H9 (cell line): ENCODE measurements at regions not wholly inside any gene's neighbourhood (a gene's known extent, or its start where the extent isn't known, plus 50 kb on each side); places are given as distances from the start of the nearest gene placed in this dataset.

Experiments used
- DNase-seq: peaks from one replicate; pipeline ENCODE4 v3.0.0-alpha.2; 2017
- H2AFZ ChIP-seq: one replicate; pipeline ENCODE4 v1.6.1; 2013; ENCODE audit warnings: mild to moderate bottlenecking, low read length, control low read depth, moderate library complexity
- H2AK5ac ChIP-seq: 2 replicates; pipeline ENCODE4 v1.6.1; 2013; ENCODE audit warnings: low read length, control low read depth, mixed read lengths; ENCODE audit not compliant: insufficient read length
- H2BK120ac ChIP-seq: one replicate; pipeline ENCODE4 v1.6.1; 2013; ENCODE audit warnings: low read depth, mild to moderate bottlenecking, low read length, control low read depth, inconsistent platforms; ENCODE audit not compliant: poor library complexity, severe bottlenecking
- H2BK12ac ChIP-seq: 2 replicates; pipeline ENCODE4 v1.6.1; 2013; ENCODE audit warnings: low read length, control low read depth, mixed read lengths, low read depth; ENCODE audit not compliant: insufficient read length
- H2BK15ac ChIP-seq: 2 replicates; pipeline ENCODE4 v1.6.1; 2013; ENCODE audit warnings: low read depth, low read length, control low read depth
- H2BK20ac ChIP-seq: one replicate; pipeline ENCODE4 v1.6.1; 2013; ENCODE audit warnings: low read depth, mild to moderate bottlenecking, low read length, control low read depth, inconsistent platforms; ENCODE audit not compliant: poor library complexity, severe bottlenecking
- H2BK5ac ChIP-seq: 2 replicates; pipeline ENCODE4 v1.6.1; 2013; ENCODE audit warnings: low read length, control low read depth, mixed read lengths; ENCODE audit not compliant: insufficient read length
- H3K14ac ChIP-seq: 2 replicates; pipeline ENCODE4 v1.6.1; 2013; ENCODE audit warnings: low read length, control low read depth; ENCODE audit not compliant: insufficient read depth
- H3K18ac ChIP-seq: 2 replicates; pipeline ENCODE4 v1.6.1; 2013; ENCODE audit warnings: low read depth, mild to moderate bottlenecking, mixed read lengths, low read length, control low read depth; ENCODE audit not compliant: insufficient read length
- H3K23ac ChIP-seq: 2 replicates; pipeline ENCODE4 v1.6.1; 2013; ENCODE audit warnings: low read length, control low read depth, mixed read lengths, low read depth; ENCODE audit not compliant: insufficient read length
- H3K23me2 ChIP-seq: 2 replicates; pipeline ENCODE4 v1.6.1; 2013; ENCODE audit warnings: low read depth, mild to moderate bottlenecking, mixed read lengths, low read length, control low read depth; ENCODE audit not compliant: insufficient read length, poor library complexity, severe bottlenecking
- H3K27ac ChIP-seq: 2 replicates; pipeline ENCODE4 v1.5.1; 2013; ENCODE audit warnings: low read length, control low read depth, mixed read lengths, low read depth; ENCODE audit not compliant: insufficient read length
- H3K27me3 ChIP-seq: 2 replicates; pipeline ENCODE4 v1.6.1; 2013; ENCODE audit warnings: low read length, control low read depth, inconsistent platforms; ENCODE audit not compliant: insufficient read depth
- H3K4ac ChIP-seq: 2 replicates; pipeline ENCODE4 v1.6.1; 2013; ENCODE audit warnings: low read depth, mild to moderate bottlenecking, control low read depth, inconsistent platforms, low read length, moderate library complexity
- H3K4me1 ChIP-seq: 2 replicates; pipeline ENCODE4 v1.6.1; 2013; ENCODE audit warnings: low read length, control low read depth, inconsistent platforms; ENCODE audit not compliant: insufficient read depth
- H3K4me2 ChIP-seq: 2 replicates; pipeline ENCODE4 v1.6.1; 2013; ENCODE audit warnings: low read length, control low read depth, mixed read lengths; ENCODE audit not compliant: insufficient read length, insufficient read depth
- H3K56ac ChIP-seq: 2 replicates; pipeline ENCODE4 v1.6.1; 2013; ENCODE audit warnings: low read depth, mild to moderate bottlenecking, mixed read lengths, low read length, control low read depth; ENCODE audit not compliant: insufficient read length
- H3K79me1 ChIP-seq: 2 replicates; pipeline ENCODE4 v1.6.1; 2013; ENCODE audit warnings: low read depth, mild to moderate bottlenecking, moderate library complexity, low read length, control low read depth, inconsistent platforms; ENCODE audit not compliant: insufficient read depth, poor library complexity, severe bottlenecking
- H3K79me2 ChIP-seq: 2 replicates; pipeline ENCODE4 v1.6.1; 2013; ENCODE audit warnings: low read length, control low read depth, inconsistent platforms; ENCODE audit not compliant: insufficient read depth
- H3K9ac ChIP-seq: 2 replicates; pipeline ENCODE4 v1.6.1; 2013; ENCODE audit warnings: low read length, control low read depth, mixed read lengths; ENCODE audit not compliant: insufficient read length; ENCODE audit errors: extremely low read depth
- H3K9me3 ChIP-seq: one replicate; pipeline ENCODE4 v1.6.1; 2013; ENCODE audit warnings: low read depth, low read length, inconsistent platforms; ENCODE audit not compliant: control insufficient read depth
- H3T11ph ChIP-seq: one replicate; pipeline ENCODE4 v1.6.1; 2013; ENCODE audit warnings: mild to moderate bottlenecking, low read length, control low read depth, inconsistent platforms
- H4K20me1 ChIP-seq: one replicate; pipeline ENCODE4 v1.6.1; 2013; ENCODE audit not compliant: control insufficient read depth, insufficient read length, insufficient read depth
- H4K5ac ChIP-seq: 2 replicates; pipeline ENCODE4 v1.6.1; 2013; ENCODE audit warnings: low read depth, mild to moderate bottlenecking, mixed read lengths, low read length, control low read depth; ENCODE audit not compliant: insufficient read length
- H4K8ac ChIP-seq: replicated peaks from 2 replicates; pipeline ENCODE4 v1.6.1; 2013; ENCODE audit warnings: low read length, control low read depth, mixed read lengths, low read depth; ENCODE audit not compliant: insufficient read length
- H4K91ac ChIP-seq: 2 replicates; pipeline ENCODE4 v1.6.1; 2013; ENCODE audit warnings: low read depth, mild to moderate bottlenecking, moderate library complexity, mixed read lengths, low read length, control low read depth; ENCODE audit not compliant: insufficient read length
- H3K27ac Mint-ChIP-seq, 3 experiments: 2 replicates in 2 of 3; 3 replicates in 1 of 3; pipeline ENCODE4 v1.8.0; 2020 to 2021; ENCODE audit warnings: mixed read lengths in 3 of 3, mild to moderate bottlenecking in 1 of 3, moderate library complexity in 1 of 3
- H3K27me3 Mint-ChIP-seq: 2 replicates; pipeline ENCODE4 v1.8.0; 2021; ENCODE audit warnings: low read depth, mild to moderate bottlenecking, moderate library complexity, mixed read lengths
- H3K36me3 Mint-ChIP-seq, 3 experiments: 2 replicates in 2 of 3; 3 replicates in 1 of 3; pipeline ENCODE4 v1.8.0; 2020 to 2021; ENCODE audit warnings: low read depth in 3 of 3, mixed read lengths in 3 of 3; ENCODE audit not compliant: insufficient read depth in 1 of 3
- H3K4me1 Mint-ChIP-seq, 2 experiments: 2 replicates each; pipeline ENCODE4 v1.8.0; 2020; ENCODE audit warnings: mixed read lengths in 2 of 2
- H3K4me3 Mint-ChIP-seq, 2 experiments: 2 replicates in 1 of 2; 3 replicates in 1 of 2; pipeline ENCODE4 v1.8.0; 2020 to 2021; ENCODE audit warnings: mild to moderate bottlenecking in 2 of 2, mixed read lengths in 2 of 2, moderate library complexity in 1 of 2
- H3K9me3 Mint-ChIP-seq, 2 experiments: 2 replicates in 1 of 2; 3 replicates in 1 of 2; pipeline ENCODE4 v1.8.0; 2020; ENCODE audit warnings: mild to moderate bottlenecking in 2 of 2, mixed read lengths in 2 of 2, moderate library complexity in 1 of 2
- WGBS: extraction: QIAGEN DNeasy Blood & Tissue Kit; methylation state at CpG from one replicate; pipeline ENCODE4 v1.1.7; 2013; ENCODE audit warnings: missing lambda C conversion rate, low lambda C conversion rate, mixed read lengths; ENCODE audit not compliant: insufficient read length; ENCODE audit errors: extremely low coverage; 5-methylcytosine and 5-hydroxymethylcytosine counted together
- TF ChIP-seq, protein P1 (sequence below): fragments of 200-600 bp; sonication (generic); conservative IDR thresholded peaks from 3 replicates; pipeline ENCODE4 v1.8.0; 2021; ENCODE audit warnings: antibody characterized with exemption, mild to moderate bottlenecking

DNA sequence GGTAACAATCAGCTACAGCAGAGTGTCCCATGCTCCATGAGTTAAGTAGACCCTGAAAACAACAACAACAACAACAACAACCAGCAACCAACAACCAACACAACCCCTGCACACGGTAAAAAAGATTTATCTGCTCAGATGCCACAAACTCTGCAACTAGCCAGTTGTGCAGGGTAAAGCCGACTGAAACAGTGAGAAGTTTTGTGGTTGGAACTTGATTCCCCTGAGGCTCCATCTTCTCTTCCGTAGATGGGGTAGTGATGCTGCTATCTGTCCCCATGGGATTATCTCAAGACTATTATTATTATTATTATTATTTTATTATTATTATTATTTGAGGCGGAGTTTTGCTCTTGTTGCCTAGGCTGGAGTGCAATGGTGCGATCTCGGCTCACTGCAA lies 50.6 kb upstream of the RAPGEF2 start:
- H3K4me3 Mint-ChIP-seq: no peak overlapping the region
- Histone ChIP-seq H4K8ac (no peak overlapping the region), H4K91ac (no peak overlapping the region), H2AK5ac (no peak overlapping the region), H2BK5ac (no peak overlapping the region), H2BK15ac (no peak overlapping the region), H2BK20ac (no peak overlapping the region), H2BK12ac (no peak overlapping the region), H3K4me2 (no peak overlapping the region), H2BK120ac (no peak overlapping the region), H4K20me1 (no peaks in the 10 kb centered on the region), H3K9ac (no peak overlapping the region), H3T11ph (no peak overlapping the region), H3K23ac (no peak overlapping the region), H3K18ac (no peak overlapping the region), H2AFZ (peak overlapping the region; percentile 45), H3K14ac (no peak overlapping the region), H3K56ac (no peak overlapping the region), H3K4ac (no peak overlapping the region), H3K9me3 (no peaks in the 10 kb centered on the region), H3K27me3 (no peaks in the 10 kb centered on the region), H3K27ac (no peak overlapping the region), H3K23me2 (no peaks in the 10 kb centered on the region), H3K4me1 (peaks cover 15% of the 10 kb centered on the region), H4K5ac (no peak overlapping the region), H3K79me2 (no peaks in the 10 kb centered on the region), H3K79me1 (no peaks in the 10 kb centered on the region)
- H3K4me1 Mint-ChIP-seq: peaks cover 51 to 62% of the 10 kb centered on the region in 2 experiments
- no peak for DNase-seq
- WGBS: no CpG with 5 or more reads among the region's 6 CpGs
- TF ChIP-seq, protein P1, sequence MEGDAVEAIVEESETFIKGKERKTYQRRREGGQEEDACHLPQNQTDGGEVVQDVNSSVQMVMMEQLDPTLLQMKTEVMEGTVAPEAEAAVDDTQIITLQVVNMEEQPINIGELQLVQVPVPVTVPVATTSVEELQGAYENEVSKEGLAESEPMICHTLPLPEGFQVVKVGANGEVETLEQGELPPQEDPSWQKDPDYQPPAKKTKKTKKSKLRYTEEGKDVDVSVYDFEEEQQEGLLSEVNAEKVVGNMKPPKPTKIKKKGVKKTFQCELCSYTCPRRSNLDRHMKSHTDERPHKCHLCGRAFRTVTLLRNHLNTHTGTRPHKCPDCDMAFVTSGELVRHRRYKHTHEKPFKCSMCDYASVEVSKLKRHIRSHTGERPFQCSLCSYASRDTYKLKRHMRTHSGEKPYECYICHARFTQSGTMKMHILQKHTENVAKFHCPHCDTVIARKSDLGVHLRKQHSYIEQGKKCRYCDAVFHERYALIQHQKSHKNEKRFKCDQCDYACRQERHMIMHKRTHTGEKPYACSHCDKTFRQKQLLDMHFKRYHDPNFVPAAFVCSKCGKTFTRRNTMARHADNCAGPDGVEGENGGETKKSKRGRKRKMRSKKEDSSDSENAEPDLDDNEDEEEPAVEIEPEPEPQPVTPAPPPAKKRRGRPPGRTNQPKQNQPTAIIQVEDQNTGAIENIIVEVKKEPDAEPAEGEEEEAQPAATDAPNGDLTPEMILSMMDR: no peak
- no peaks in the 10 kb centered on the region for H3K36me3 Mint-ChIP-seq
- H3K27ac Mint-ChIP-seq: peak overlapping the region in 1 of 3 experiments; percentile 7; a peak in 1 of 7 replicates
- H3K9me3 Mint-ChIP-seq: no peaks in the 10 kb centered on the region; a peak in 1 of 5 replicates
- H3K27me3 Mint-ChIP-seq: peaks cover 2% of the 10 kb centered on the region; the same call in 1 of the 2 replicates
